ENCODE measurements at regions not wholly inside any gene's neighbourhood (a gene's known extent, or its start where the extent isn't known, plus 50 kb on each side); places are given as distances from the start of the nearest gene placed in this dataset.

GRCh38 chr3:56914646-56915045 lies 112.9 kb upstream of the ARHGEF3 start:
- POLR2A ChIA-PET, result no interaction called here

GRCh38 chr3:56911363-56911762 lies 109.6 kb upstream of the ARHGEF3 start:
- H3K27me3 Mint-ChIP-seq, result no peaks in the 10 kb centered on the region
- ChIA-PET CTCF (interaction anchor here (0.6 to 1.2 kb wide), 6 partner anchors 9 to 314 kb away, joined by 3 to 5 read pairs (median 4); no protein-coding TSS in a partner anchor), POLR2A (no interaction called here)
- intact Hi-C loops (cut with DNase I, micrococcal nuclease), result loop anchor here in 1 of 2 experiments (10.0 kb wide), 1 partner anchor 313 kb away; the partner anchor contains the start of gene APPL1
- DNase-seq, result no peak
- H3K36me3 Mint-ChIP-seq (ENCODE audit: low read depth), result peaks cover 7% of the 10 kb centered on the region
- H3K4me1 Mint-ChIP-seq, result peaks cover 55% of the 10 kb centered on the region
- H3K27ac Mint-ChIP-seq, result no peak overlapping the region
- no peak for ATAC-seq
- H3K9me3 Mint-ChIP-seq (ENCODE audit: low read depth), result no peaks in the 10 kb centered on the region
- H3K4me3 Mint-ChIP-seq, result no peak overlapping the region

More at GRCh38 chr3:56914646-56915045, 112.9 kb upstream of the ARHGEF3 start:
- Mint-ChIP-seq H3K36me3 (ENCODE audit: low read depth) (peaks cover 5% of the 10 kb centered on the region), H3K27me3 (no peaks in the 10 kb centered on the region), H3K4me1 (peaks cover 67% of the 10 kb centered on the region), H3K4me3 (peak overlapping the region; percentile 73), H3K27ac (peak overlapping the region; percentile 66), H3K9me3 (ENCODE audit: low read depth) (no peaks in the 10 kb centered on the region)
- CTCF ChIA-PET, result interaction anchor here (0.8 to 4.3 kb wide), 7 partner anchors 12 to 116 kb away, joined by 3 to 48 read pairs (median 3); no protein-coding TSS in a partner anchor
- ATAC-seq, result no peak
- intact Hi-C loops (cut with DNase I, micrococcal nuclease), result loop anchor here in 1 of 2 experiments (5.0 to 10.0 kb wide), 3 partner anchors 127 to 310 kb away; partner anchors contain the start of gene APPL1
- peak; percentile 52 for DNase-seq

GRCh38 chr3:56909349-56909748 lies 107.6 kb upstream of the ARHGEF3 start:
- DNase-seq, result no peak
- intact Hi-C loops (cut with DNase I, micrococcal nuclease), result no loop called here
- ChIA-PET CTCF (no interaction called here), POLR2A (no interaction called here)
- Mint-ChIP-seq H3K9me3 (ENCODE audit: low read depth) (no peaks in the 10 kb centered on the region), H3K4me3 (no peak overlapping the region), H3K4me1 (peaks cover 50% of the 10 kb centered on the region), H3K27me3 (no peaks in the 10 kb centered on the region), H3K36me3 (ENCODE audit: low read depth) (peaks cover 7% of the 10 kb centered on the region), H3K27ac (no peak overlapping the region)
- ATAC-seq, result no peak

- DNase-seq (no peak), ATAC-seq (no peak)
- intact Hi-C loops (cut with DNase I, micrococcal nuclease), result no loop called here
- CTCF ChIA-PET, result interaction anchor here (0.7 kb wide), 1 partner anchor 80 kb away, joined by 3 read pairs; no protein-coding TSS in a partner anchor
- Mint-ChIP-seq H3K4me3 (no peak overlapping the region), H3K4me1 (peaks cover 43% of the 10 kb centered on the region), H3K27me3 (no peaks in the 10 kb centered on the region), H3K27ac (no peak overlapping the region), H3K36me3 (ENCODE audit: low read depth) (peaks cover 5% of the 10 kb centered on the region), H3K9me3 (ENCODE audit: low read depth) (no peaks in the 10 kb centered on the region)
- POLR2A ChIA-PET, result no interaction called here
Measured at GRCh38 chr3:56908004-56908403, 106.3 kb upstream of the ARHGEF3 start.

- Mint-ChIP-seq H3K4me1 (peaks cover 68% of the 10 kb centered on the region), H3K9me3 (ENCODE audit: low read depth) (no peaks in the 10 kb centered on the region), H3K36me3 (ENCODE audit: low read depth) (peaks cover 9% of the 10 kb centered on the region), H3K27me3 (no peaks in the 10 kb centered on the region), H3K27ac (no peak overlapping the region), H3K4me3 (no peak overlapping the region)
- POLR2A ChIA-PET, result no interaction called here
- intact Hi-C loops (cut with DNase I, micrococcal nuclease), result no loop called here
- DNase-seq, result no peak
- ATAC-seq, result no peak
- CTCF ChIA-PET, result interaction anchor here (0.6 to 1.8 kb wide), 3 partner anchors 17 to 105 kb away, joined by 3 to 5 read pairs (median 3); no protein-coding TSS in a partner anchor
Measured at GRCh38 chr3:56904552-56905215, 102.9 kb upstream of the ARHGEF3 start.

GRCh38 chr3:56903231-56903782 lies 101.6 kb upstream of the ARHGEF3 start:
- POLR2A ChIA-PET, result no interaction called here
- peaks cover 10% of the 10 kb centered on the region for H3K36me3 Mint-ChIP-seq (ENCODE audit: low read depth)
- H3K9me3 Mint-ChIP-seq (ENCODE audit: low read depth), result no peaks in the 10 kb centered on the region
- H3K4me1 Mint-ChIP-seq, result peaks cover 61% of the 10 kb centered on the region
- intact Hi-C loops (cut with DNase I, micrococcal nuclease), result no loop called here
- no peaks in the 10 kb centered on the region for H3K27me3 Mint-ChIP-seq
- ATAC-seq (no peak), DNase-seq (no peak)
- CTCF ChIA-PET, result interaction anchor here (0.7 to 1.8 kb wide), 6 partner anchors 9 to 85 kb away, joined by 3 to 5 read pairs (median 4); no protein-coding TSS in a partner anchor
- H3K4me3 Mint-ChIP-seq, result no peak overlapping the region
- peak overlapping the region; percentile 26 for H3K27ac Mint-ChIP-seq

- intact Hi-C loops (cut with DNase I, micrococcal nuclease), result no loop called here
- ChIA-PET POLR2A (no interaction called here), CTCF (interaction anchor here (0.6 to 1.5 kb wide), 7 partner anchors 9 to 86 kb away, joined by 3 to 5 read pairs (median 3); no protein-coding TSS in a partner anchor)
- no peak for DNase-seq
- H3K4me1 Mint-ChIP-seq, result peaks cover 54% of the 10 kb centered on the region
- H3K36me3 Mint-ChIP-seq (ENCODE audit: low read depth), result peaks cover 12% of the 10 kb centered on the region
- peak overlapping the region; percentile 26 for H3K27ac Mint-ChIP-seq
- ATAC-seq, result peak; percentile 17
- H3K9me3 Mint-ChIP-seq (ENCODE audit: low read depth), result no peaks in the 10 kb centered on the region
- no peak overlapping the region for H3K4me3 Mint-ChIP-seq
- no peaks in the 10 kb centered on the region for H3K27me3 Mint-ChIP-seq
Measured at GRCh38 chr3:56902468-56903160, 100.9 kb upstream of the ARHGEF3 start.

GRCh38 chr3:56900801-56901200 lies 99.1 kb upstream of the ARHGEF3 start:
- Mint-ChIP-seq H3K4me3 (no peak overlapping the region), H3K4me1 (peaks cover 63% of the 10 kb centered on the region)

GRCh38 chr3:56899851-56900250 lies 98.1 kb upstream of the ARHGEF3 start:
- ChIA-PET CTCF (interaction anchor here (1.0 kb wide), 1 partner anchor 11 kb away, joined by 3 read pairs; no protein-coding TSS in a partner anchor), POLR2A (no interaction called here)
- Mint-ChIP-seq H3K9me3 (ENCODE audit: low read depth) (no peaks in the 10 kb centered on the region), H3K4me3 (no peak overlapping the region), H3K36me3 (ENCODE audit: low read depth) (peaks cover 12% of the 10 kb centered on the region), H3K4me1 (peaks cover 62% of the 10 kb centered on the region), H3K27ac (no peak overlapping the region), H3K27me3 (no peaks in the 10 kb centered on the region)
- intact Hi-C loops (cut with DNase I, micrococcal nuclease), result no loop called here
- ATAC-seq (no peak), DNase-seq (no peak)

More at GRCh38 chr3:56900801-56901200, 99.1 kb upstream of the ARHGEF3 start:
- ChIA-PET CTCF (no interaction called here), POLR2A (no interaction called here)
- ATAC-seq, result no peak
- Mint-ChIP-seq H3K27ac (no peak overlapping the region), H3K36me3 (ENCODE audit: low read depth) (peaks cover 12% of the 10 kb centered on the region), H3K27me3 (no peaks in the 10 kb centered on the region), H3K9me3 (ENCODE audit: low read depth) (no peaks in the 10 kb centered on the region)
- intact Hi-C loops (cut with DNase I, micrococcal nuclease), result no loop called here
- DNase-seq, result no peak

GRCh38 chr3:56899078-56899477 lies 97.3 kb upstream of the ARHGEF3 start:
- Mint-ChIP-seq H3K27ac (no peak overlapping the region), H3K9me3 (ENCODE audit: low read depth) (no peaks in the 10 kb centered on the region), H3K4me1 (peaks cover 65% of the 10 kb centered on the region), H3K27me3 (no peaks in the 10 kb centered on the region), H3K4me3 (no peak overlapping the region), H3K36me3 (ENCODE audit: low read depth) (peaks cover 12% of the 10 kb centered on the region)
- intact Hi-C loops (cut with DNase I, micrococcal nuclease), result no loop called here
- no peak for DNase-seq
- ChIA-PET CTCF (interaction anchor here (1.0 to 1.5 kb wide), 2 partner anchors 11 to 18 kb away, joined by 3 read pairs; no protein-coding TSS in a partner anchor), POLR2A (no interaction called here)
- no peak for ATAC-seq

- no peak for ATAC-seq
- no peaks in the 10 kb centered on the region for H3K27me3 Mint-ChIP-seq
- ChIA-PET POLR2A (no interaction called here), CTCF (interaction anchor here (0.6 to 1.9 kb wide), 3 partner anchors 18 to 193 kb away, joined by 3 to 4 read pairs (median 4); no protein-coding TSS in a partner anchor)
- no peak overlapping the region for H3K4me3 Mint-ChIP-seq
- no peak for DNase-seq
- H3K9me3 Mint-ChIP-seq (ENCODE audit: low read depth), result no peaks in the 10 kb centered on the region
- no peak overlapping the region for H3K27ac Mint-ChIP-seq
- intact Hi-C loops (cut with DNase I, micrococcal nuclease), result no loop called here
- H3K4me1 Mint-ChIP-seq, result peaks cover 64% of the 10 kb centered on the region
- H3K36me3 Mint-ChIP-seq (ENCODE audit: low read depth), result peaks cover 8% of the 10 kb centered on the region
Measured at GRCh38 chr3:56896357-56896756, 94.6 kb upstream of the ARHGEF3 start.

Data from activated CD4-positive, alpha-beta T cell treated with anti-CD3 and anti-CD28 coated beads for 36 hours (primary cell).